ENCODE measurements at regions not wholly inside any gene's neighbourhood (a gene's known extent, or its start where the extent isn't known, plus 50 kb on each side); places are given as distances from the start of the nearest gene placed in this dataset.
"Not testable (repeated sequence)": the region's sequence is repeated elsewhere in the genome, so short reads cannot be mapped to it uniquely, and the experiment has no call there.

DNA sequence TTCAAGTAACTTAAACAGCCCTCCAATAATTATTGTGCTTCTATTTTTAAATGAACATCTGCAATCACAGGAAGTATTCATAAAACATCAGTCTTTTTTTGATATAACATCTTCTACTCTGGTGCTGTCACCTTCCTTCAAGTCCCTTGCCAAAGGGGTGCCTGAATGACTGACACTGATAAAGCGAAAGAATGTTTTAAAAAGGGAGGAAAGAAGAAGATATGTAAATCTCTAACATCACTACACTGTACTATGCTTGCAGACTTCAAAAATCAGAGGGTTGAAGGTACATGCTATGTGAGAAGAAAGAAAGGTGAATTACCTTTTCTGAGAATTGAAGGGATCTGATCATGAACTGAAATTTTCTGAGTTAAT lies 253.7 kb downstream of the ZPLD1 start:
- DNase-seq = no peak

DNA sequence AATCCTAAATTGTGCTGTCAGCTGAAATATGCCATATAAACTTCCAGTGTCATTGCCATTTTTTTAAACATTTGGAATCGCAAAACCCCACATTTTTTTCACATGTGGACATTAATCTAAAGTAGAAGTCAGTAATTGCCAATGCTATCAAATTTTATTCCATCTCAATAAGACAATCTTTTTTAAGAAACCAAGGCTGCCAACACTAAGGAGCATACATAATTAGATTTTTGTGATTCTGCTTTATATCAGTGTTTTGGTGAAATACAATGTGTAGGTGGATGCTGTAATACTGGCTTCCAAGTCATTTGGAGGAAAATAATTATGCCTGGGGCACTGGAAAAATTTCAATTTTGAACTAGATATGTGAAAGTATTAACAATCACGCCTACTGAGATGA lies 256.7 kb downstream of the ZPLD1 start:
- DNase-seq = no peak

- DNase-seq = no peak
These were observed 264.4 kb downstream of the ZPLD1 start for GRCh38 chr3:102699104-102699818.

DNA sequence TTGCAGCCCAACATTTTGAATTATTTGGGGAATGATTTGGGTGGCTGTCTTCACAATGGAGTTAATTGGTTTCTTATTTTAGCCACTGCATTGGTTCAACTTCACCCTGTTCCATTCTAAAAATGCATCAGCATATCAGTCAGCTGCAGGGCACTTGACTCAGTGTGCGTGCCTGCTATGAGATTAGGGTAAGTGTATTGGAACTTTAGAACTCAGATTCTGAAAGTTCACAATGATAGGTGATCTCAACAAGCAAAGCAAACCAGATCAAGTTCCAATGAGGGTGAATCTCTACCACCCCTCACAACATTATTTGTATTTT lies 265.0 kb downstream of the ZPLD1 start:
- DNase-seq = no peak

DNA sequence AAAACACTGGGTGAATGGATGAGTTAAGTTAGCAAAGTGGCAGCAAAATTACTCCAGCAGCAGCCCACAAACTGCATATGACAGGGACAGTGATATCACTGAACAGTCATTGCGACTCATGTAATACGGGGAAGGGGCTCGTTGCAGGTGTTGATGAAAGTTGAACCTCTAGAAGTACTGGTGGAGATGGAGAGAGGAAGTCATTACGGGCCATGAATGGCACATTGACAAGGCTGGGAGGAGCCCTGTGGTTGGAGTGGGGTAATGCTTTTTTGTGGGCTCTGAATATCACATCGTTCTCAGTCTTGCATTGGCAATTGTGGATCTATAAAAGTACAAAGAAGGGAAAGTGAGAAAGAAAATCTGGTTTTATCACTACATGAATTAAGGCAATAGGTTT lies 278.1 kb downstream of the ZPLD1 start:
- DNase-seq = no peak

GRCh38 chr3:102714567-102714966 lies 279.8 kb downstream of the ZPLD1 start:
- DNase-seq = no peak

- no peak for DNase-seq
These were observed 280.3 kb downstream of the ZPLD1 start for GRCh38 chr3:102715030-102715697.

DNA sequence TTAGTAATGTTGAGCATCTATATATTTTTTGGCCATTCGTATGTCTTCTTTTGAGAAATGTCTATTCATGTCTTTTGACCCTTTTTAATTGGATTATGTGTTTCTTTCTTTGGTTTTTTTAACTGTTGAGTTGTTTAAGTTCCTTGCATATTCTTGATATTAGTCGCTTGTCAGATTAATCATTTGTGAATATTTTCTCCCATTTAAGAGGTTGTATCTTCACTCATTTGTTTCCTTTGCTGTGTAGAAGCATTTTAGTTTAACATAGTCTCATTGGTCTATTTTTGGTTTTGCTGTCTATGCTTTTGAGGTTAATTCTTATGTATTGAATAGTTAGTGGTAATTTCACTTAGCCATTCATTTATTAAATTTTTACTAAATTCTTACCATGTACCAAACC lies 283.8 kb downstream of the ZPLD1 start:
- DNase-seq = no peak

- no peak for DNase-seq
These were observed 287.5 kb downstream of the ZPLD1 start for GRCh38 chr3:102722317-102722716.

- no peak for DNase-seq
These were observed 292.5 kb downstream of the ZPLD1 start for GRCh38 chr3:102727340-102727739.

DNA sequence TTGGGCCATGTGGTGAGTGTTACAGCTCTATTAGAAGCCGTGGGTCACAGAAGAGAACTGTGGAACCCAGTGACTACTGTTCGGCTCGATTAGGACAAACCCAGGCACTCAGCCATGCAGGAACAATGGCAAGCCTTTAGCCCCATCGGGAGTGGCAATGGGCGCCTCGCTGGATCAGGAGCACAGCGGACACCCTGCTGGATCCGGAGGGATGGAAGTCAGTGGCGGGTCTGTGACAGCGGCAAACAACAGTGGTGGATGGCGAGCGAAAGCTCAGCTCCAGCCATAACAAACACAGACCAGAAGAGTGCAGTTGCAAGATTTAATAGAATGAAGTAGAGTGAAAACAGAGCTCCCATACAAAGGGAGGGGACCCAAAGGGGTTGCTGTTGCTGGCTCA lies 297.8 kb downstream of the ZPLD1 start:
- not testable (repeated sequence) for DNase-seq

- DNase-seq = no peak
These were observed 299.2 kb downstream of the ZPLD1 start for GRCh38 chr3:102733791-102734563.

GRCh38 chr3:102735311-102735710 lies 300.5 kb downstream of the ZPLD1 start:
- DNase-seq = no peak

DNA sequence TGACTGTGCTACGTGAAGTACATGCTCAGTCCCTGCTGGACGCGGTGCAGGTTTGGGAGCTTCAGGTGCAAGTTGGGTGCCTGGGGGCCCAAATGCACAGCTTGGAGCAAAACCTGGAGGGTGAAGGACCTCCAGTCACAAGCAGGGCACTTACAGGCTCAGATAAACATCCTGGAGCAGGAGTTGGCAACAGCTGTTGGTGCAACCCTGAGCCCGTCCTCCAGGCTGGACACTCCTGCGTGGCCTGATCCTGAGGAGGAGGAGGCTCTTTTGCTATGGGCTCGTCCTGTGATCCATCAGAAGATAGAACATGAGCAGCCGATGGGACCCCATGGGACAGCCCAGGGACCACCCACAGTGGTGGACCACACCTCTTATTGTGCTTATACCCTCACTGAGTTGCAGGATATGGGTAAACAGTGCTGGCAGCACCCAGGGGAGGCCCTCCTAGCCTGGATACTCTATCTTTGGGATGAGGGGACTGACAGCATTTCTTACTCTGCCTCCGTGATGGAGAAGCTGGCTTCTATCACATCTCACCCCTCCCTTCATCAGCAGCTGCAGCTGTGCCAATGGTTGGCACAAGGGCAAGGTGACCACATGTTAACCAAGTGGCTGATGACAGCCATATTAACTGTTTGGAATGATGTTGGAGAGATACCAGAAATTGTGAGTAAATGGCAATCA lies 301.6 kb downstream of the ZPLD1 start:
- no peak for DNase-seq

DNA sequence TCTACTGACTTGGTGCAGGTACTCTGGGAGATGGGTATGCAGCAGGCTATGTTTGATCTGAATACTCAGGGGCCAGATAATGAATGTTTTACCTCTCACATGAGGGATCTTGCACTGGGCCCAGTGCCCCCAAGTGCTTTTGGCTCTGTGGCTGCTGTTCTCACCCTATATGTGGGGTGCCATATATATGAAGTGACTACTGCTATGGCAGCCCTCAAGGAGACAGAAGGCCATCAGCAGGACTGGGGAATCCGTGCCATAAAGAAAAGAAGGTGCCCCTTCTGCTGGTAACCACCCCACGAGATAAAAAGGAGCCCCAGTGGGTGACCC lies 302.1 kb downstream of the ZPLD1 start:
- DNase-seq = no peak

GRCh38 chr3:102737353-102737752 lies 302.5 kb downstream of the ZPLD1 start:
- DNase-seq = no peak

DNA sequence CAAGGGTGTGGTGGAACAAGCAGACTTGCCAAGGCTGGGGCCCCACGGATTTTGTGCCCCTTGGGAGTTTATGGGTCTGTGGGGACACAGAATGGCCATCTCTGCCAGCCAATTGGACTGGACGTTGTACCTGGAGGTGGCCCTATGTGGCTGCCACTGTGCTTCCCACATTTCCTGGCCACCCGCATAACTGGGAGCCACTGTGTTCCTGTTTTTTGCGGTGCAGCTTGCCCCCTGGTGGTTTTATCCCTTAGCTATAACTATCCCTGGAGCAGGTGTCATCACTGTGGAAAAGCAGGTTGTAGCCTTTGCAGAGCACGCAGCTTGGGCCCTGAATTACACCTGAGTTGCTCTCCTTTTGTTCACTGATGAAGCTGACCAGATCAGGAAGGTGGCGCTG lies 306.3 kb downstream of the ZPLD1 start:
- no peak for DNase-seq

- no peak for DNase-seq
These were observed 306.9 kb downstream of the ZPLD1 start for GRCh38 chr3:102741694-102742093.

DNA sequence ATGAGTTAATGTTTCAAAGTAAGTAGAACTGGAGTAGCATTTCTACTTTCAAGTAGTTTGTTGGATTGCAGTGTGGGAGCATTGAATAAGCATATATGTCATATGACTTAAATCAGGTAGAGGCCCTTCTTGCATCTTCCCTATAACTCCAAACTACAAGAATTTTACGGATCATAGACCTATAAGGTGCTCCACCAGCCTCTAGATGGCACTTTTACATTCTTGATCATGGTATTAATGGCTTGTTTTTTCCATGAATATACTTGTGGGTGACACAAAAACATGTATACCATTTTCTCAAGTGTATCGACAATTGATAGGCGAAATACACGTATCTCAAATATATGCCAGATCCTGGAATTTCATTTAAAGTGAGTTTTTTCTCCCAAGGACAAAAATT lies 311.1 kb downstream of the ZPLD1 start:
- DNase-seq = no peak

DNA sequence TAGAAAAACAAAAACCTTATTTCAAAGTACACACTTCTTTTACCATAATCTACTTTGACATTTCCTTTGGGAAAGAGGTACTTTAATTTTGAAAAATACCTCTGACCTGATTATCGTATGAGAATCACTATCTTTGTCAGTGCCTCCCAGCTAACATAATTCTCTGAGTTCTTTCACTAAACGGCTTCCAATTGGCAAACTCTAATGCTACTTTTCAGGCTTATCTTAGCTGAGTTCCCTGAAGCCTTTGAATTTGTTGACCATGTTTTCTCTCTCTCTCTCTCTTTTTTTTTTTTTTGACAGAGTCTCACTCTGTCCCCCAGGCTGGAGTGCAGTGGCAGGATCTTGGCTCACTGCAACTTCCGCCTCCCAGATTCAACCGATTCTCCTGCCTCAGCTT lies 312.8 kb downstream of the ZPLD1 start:
- no peak for DNase-seq

DNA sequence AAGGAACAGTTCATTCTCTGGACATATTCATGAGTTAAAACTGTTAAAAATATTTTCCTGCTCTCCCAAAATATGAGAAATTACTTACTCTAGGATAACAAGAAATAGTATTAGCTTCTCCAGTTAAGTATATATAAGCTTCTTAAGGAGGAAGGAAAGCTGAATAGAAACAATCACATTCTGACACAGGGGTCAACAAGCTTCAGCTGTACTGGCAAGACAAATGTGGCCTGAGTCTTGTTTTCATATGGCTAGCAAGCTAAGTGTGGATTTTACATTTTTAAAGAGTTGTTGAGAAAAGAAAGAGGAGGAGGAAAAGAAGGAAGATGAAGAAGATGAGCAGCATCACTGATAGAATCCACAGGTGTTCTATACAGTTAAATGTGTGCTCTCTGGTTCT lies 313.8 kb downstream of the ZPLD1 start:
- DNase-seq = no peak

DNA sequence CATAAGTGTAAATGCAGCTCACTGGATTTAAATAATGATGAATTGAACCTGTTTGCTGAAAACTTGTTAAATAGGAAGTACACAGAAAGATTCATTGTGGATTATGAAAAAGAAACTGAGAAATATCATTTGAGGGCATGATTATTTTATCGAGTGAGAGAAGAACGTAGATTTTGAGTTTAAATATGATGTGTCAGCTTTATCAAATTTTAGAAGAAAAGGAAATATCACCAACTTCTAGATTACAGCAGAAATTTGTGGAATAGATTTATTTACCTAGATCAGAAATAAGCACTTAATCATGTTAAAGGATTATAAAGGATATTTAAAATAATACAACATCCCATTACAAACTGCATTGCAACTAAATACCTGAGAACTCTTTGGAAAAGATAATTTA lies 315.5 kb downstream of the ZPLD1 start:
- DNase-seq = no peak

DNA sequence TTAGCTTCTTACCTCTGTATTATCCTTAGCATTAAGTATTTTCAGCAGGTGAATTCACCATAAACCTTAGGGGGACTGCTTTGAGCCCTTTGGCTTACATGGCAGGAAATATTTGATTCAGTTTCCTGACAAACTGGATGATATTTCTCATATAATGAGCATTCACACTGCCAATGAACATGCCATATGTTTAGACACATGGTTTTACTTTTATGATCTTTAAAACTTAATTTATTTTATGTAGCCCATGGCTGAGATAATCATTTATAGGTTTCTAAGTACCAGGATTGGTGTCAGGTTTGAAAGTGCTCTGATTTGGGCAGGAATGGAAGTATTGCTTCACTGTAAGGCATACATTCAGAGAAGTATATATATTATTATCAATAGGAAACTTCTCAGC lies 319.1 kb downstream of the ZPLD1 start:
- DNase-seq = no peak

DNA sequence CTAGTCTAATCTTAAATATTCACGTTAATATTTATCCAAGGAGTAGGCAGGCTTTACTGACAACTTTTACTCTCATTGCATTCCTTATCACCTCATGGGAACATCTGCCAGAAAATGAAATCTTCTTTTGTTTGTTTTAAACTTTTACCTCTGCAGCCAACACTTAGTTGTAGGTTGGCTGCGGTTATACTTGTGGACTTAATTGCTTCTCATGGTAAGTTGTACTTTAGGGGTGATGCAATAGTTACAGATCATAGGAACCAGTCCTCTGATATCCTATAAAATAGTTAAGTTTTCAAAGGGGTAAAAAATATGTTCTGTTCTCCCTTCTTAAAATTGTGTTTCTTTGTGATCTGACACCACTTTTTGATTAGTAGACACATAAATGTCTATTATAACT lies 321.9 kb downstream of the ZPLD1 start:
- no peak for DNase-seq

Measured in EL (cell line).